HG03354 (cell line): ENCODE measurements at regions not wholly inside any gene's neighbourhood (a gene's known extent, or its start where the extent isn't known, plus 50 kb on each side); places are given as distances from the start of the nearest gene placed in this dataset.

Experiments
- ATAC-seq: cut with Tn5 transposase; IDR thresholded peaks from one replicate; pipeline ENCODE4 v1.9.1; 2021; ENCODE audit warnings: mild to moderate bottlenecking; ENCODE audit not compliant: unreplicated experiment, poor library complexity, severe bottlenecking

DNA sequence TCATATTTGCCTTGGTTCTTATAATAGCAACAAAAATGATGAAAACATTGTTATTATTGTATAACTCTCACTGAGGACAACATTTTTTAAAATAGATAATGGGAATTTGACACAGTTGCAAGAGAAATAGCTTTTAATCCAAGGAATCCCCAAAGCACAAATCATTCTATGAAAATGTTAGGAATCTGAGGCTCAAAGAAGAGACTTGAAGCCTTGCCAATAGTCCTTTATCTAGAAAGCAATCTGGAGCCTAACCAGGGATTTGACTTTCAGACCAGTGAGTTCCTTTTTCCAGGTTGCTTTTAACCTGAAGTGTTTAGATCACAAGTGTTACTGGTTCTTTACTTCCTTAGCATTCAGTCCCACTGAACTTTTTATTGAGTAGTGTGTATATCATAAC is 574.5 kb upstream of the ZEB2 start:
- no peak for ATAC-seq

DNA sequence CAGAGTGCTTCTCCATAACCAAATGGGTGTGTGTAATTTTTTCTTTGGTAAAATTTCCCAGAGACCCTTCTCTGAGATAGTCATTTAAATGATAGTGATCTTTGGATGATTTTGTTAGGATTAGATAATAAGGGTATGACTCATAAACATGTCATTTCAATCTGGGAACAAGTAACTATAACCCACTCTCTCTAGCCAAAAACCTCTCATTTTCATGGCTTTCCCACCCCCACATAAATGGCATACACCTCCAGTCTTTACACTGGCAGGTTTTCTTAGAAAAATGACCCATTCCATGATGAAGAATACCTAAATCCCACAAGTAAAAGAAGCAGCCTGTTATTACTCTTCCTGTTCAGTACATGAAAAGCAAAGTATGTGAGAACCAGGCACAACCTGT is 572.0 kb upstream of the ZEB2 start:
- ATAC-seq, result no peak

DNA sequence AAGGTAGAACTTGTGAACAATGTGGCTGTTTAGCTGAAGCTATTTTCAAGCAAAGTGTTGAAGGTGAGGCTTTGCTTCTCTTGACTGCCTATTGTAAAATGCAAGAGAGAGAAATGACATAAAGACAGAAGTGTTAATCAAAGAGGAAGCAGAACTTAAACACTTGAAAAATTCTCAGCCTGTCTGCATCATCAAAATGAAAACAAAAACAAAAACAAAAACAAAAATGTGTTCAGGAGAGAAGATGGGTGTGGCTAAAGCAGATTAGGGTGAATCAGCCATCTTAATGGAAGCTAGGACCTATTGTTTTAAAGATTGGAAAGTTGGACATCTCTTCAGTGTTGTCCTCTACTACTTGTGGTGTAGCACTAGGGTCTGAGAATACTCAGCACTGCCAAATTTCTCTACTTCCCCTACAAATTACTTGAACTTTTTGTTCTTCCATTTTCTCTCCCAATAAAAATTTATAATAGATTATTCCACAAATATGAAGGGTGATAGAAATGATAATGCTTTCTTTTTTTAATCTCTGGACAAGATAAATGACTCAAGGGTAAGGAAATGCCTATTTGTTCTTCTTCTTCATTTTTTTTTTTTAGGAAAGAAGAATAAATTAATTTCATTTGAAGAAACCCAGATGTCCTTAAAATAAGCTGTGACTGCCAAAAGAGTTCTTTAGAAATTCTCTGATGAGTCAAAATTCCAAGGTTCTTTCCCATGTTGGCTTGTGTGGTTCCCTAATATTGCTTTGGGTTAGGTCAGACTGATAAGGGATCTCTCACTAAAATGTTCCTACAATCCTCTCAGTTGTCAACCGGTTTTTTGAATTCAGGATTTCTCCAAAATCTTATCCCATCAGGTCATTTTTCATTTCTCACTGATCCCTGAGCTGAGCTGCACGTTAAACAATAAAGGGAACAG is 571.2 kb upstream of the ZEB2 start:
- ATAC-seq, result no peak

DNA sequence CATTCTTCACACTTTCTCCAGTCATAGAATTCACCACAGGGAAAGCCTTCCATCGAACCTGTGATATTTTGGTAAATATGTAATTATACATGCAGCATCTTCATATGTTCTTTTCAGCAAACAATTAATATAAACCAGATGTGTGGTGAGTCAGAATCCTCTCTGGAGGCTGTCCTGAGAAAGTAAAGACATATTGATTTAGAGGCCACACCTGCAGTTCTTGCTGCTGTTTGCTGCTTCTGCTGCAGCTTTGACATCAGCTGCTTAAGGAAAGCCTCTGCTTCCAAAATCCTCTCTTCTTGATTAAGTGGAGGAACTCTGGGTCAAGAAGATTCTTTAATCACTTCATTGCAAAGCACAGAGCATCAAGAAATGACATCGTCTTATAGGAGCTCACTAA is 568.8 kb upstream of the ZEB2 start:
- no peak for ATAC-seq

DNA sequence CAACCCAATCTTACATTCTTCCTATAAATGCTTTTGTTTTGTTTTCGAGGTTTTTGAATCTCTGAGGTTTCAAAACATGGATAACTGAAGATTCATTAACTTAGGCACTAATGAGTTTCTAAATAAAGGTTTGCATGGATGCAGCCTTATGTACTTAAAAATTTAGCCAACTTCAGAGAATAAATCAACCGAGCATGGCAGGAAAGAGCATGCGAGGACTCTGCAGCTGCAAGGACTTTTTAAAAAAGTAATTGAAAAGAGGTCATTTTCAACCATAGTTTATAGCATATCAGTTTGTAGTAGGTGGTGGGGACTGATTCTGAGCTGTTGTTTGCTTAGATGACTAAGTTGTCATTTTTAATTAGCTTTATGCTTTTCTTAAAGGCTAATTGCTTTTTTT is 567.0 kb upstream of the ZEB2 start:
- no peak for ATAC-seq

DNA sequence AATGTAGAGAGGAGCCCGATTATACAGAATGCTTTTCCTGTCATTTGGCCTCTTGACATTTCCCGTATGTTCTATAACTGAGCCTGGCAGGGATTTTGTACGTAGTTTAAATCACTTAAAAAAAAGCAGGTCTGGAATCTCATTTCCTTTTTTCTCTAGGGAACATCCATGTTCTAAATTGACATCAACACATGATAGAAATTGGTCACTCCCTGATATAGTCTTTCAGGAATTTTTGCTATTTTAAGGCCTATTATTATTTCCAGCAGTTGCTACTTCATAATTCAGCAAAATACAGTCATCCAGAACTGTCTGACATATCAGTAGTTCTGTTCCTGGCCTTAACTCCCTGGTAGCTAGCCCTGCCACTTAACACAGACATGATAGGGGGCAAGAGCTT is 565.7 kb upstream of the ZEB2 start:
- ATAC-seq, result no peak

DNA sequence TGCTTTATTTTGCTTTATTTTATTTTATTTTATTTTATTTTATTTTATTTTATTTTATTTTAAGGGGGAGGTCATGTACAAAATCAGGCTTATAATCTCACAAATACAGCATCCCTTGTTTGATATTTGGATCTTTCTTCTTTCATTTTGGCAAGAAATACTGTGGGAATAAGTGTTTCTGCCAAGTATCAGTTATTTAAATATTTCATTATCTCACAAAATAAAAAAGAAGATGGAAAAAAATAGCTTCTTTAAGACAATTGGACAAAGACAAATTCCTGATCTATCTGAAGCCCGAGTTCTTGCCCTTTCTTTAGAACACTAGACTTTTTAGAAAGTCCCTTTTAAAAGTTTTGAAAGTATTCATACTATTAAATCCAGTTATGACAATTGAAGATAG is 560.5 kb upstream of the ZEB2 start:
- no peak for ATAC-seq

DNA sequence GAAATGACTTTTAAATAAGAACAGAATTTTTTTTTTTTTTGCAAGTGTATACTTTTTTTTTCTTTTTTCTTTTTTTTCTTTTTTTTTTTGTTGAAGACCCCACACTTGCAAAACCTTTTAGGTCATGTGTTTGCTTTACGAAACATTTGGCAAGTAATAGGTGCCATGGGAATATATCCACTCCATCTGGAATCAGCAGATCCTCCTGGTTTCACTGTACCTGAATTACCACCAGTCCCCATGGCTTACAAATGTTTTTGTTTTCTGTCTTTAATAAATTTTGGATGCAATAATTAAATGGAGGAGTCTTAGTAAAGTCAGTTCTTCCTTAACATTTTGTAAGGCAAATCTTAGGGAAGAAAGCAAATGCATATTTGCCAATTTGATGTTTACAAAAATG is 559.7 kb upstream of the ZEB2 start:
- no peak for ATAC-seq

DNA sequence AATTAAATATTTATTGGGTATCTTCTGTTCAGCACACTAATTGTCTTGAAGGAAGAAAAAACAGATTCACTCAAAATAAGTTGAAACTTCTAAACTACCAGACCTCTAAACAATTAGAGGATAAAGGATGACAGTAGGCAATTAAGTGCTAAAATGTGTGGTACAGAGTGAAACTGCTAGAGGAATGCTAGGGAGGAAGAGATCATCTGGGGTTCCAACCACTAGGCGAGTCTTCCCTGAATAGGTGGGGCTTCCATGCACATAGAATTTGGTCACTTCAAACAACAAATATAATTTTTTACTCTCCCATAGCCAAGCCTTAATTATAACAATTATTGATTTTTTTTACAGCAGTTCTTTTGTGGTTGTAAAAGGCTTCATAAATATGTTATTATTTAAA is 559.0 kb upstream of the ZEB2 start:
- ATAC-seq, result no peak

DNA sequence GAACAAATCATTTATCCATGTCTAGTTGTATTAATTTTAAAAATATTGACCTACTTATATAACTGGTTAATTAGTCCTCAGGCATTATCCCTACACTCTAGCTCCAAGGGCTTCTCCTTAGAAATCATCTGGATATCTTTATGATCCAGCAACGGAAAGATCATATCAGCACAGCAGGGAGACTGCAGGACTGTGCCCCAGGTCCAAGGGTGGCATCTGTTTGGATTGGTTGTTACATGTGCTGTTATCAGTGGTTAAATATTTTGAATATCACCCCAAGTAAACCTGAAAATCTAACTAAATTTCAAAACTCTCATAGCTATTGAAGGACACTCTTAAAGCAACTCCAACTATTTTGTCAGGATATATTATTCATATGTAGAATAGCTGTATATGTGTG is 556.2 kb upstream of the ZEB2 start:
- ATAC-seq, result no peak

DNA sequence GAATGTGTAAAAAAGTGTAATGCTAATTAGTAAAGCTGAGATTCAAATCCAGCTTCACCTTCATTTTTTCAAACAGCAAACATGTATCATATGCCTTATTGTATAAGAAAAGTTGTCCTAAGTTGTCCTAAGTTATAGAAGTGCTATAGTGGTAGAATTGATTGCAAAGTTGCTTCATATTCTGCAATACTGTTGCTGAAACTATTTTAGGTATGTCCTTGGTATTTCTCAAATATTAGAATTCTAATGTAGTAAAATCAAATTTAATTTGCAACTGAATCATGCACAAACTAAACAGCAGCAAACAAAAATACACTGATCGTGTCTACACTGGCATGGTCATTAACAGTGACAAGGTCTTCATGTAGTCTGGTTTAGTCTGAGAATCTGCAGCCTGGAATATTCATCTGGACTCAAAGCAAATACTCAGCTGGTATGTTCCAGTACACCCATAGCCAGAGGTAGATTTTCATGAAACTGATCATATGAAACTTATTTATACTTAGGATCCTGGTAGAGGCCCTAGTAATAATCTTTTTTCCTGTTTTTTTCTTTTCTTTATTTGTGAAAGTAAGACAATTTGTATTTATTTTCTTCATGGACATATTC is 555.6 kb upstream of the ZEB2 start:
- no peak for ATAC-seq

DNA sequence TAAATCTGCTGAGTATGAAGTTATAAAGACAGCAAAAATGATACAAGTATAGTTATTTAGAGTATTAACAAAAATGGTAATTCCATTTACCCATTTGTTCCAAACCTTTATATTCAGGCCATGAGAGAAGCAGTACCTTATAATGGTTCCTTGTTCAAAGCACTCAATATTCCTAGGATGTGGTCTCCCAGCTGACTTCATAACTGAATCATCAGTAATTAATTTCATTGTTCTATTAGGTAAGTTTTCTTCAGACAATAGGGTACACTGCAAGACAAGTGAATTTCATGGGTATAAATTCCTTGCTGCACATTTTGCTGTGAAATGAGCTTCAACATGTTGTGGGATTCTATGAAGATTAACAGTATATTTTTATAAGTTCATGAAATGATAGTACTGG is 550.8 kb upstream of the ZEB2 start:
- ATAC-seq, result no peak

DNA sequence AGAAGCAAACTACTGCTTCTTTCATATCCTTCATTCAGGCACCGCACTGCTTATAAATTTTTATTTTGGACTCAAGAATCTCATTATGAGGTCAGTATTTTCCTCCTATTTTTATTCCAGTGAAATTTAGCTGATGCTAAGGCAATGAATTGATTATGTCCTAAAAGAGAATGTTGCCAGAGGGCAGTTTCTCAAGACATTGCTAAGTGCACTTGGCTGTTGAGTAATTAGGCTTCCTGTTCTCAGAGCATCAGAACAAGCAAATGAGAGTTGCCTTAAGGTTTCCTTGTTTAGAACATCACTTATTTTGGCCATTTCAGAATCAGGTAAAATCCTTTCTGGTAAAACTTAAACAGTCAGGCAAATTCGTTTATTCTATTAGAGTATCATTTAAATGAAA is 548.6 kb upstream of the ZEB2 start:
- ATAC-seq, result no peak

DNA sequence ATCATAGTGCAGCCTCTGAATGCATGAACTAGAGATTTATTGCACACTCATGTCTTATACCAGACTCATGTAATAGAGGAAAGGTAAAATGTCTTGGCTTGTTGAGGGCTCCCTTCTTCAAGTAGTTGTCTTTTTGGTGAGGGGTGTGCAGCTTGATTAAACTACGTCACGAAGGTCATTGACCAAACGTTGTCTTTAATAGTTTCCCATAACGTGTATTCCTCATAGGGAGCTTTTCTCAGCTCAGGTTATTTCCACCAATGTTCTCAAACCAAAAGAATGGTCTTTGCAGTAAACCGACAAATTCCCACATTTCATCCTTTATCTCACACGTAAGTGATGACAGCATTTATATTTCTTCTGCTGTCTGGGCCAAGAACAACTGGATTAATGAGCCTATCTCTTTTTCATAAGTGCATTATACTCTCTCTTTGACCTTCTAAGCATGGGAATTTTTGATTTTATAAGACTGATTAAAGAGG is 547.7 kb upstream of the ZEB2 start:
- no peak for ATAC-seq

DNA sequence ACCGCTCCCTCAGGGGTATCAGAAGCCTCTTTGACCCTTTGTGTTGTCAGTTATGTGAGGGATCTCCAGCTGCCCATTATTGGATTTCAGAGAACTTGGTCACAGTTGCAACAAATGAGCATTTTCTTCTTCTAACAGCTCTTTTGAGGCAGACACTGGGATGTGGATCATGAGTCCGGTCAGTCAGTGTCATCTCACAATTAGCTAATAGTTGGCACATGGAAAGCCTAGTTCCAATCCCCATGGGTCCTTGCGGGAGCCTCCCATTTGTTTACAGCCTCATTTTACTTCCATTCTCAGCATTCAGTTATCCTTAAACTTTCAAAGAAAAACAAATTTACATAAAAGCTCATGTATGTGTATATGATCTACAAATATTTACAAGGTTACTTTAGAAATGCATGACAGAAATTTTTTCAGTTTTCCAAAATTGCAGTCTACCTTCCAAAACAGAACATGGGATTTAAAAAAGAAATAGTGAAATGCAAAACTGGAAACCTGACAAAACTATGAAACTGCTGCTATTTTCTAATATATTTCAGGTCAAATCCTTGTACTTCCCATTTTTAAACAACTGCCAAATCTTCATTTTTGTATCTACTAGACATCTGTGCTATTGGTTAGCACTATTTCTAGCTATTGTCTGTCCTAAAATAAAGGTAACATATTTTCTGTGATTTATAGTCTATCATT is 547.1 kb upstream of the ZEB2 start:
- ATAC-seq, result no peak

DNA sequence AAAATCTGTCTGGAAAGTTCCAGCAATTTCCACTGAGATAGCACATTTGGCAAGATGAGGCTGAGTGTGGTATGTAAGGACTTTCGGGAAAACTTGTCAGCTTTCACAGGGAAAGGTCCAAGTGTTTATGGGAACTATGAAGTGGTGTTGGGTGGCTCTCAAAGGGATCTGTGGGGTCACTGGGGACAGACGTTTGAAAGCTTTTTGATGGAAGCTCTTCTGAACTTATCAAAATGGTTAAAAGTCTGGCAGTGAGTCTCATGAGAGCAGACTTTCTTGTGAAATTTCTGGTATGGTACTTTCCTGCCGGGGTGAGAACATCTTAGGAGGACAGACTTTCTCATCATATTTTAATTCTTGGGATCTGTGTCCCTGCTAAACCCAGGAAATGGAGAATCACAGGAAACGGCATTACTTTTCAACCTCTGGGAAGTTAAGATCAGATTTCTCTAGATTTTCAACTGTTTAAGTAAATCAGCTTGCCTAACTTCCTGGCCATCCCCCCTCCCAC is 546.3 kb upstream of the ZEB2 start:
- ATAC-seq, result no peak

DNA sequence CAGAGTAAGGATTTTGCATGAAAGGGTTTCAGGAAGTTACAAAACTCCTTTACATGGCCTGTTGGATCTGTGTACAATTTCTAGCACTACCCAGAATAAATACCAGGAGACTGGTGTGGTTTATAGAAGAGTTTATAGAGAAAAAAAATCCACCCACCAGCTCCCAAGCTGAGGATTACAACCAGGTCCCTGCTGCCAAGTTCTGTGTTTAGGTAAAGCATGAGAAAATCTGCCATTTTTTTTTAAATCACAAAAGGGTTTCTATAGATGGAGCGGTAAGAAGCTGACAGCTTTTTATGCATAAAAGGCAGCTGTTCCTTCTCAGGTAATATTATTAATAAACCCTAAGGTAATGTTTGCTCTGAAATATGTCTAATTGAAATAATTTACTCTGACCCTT is 545.4 kb upstream of the ZEB2 start:
- ATAC-seq, result no peak

DNA sequence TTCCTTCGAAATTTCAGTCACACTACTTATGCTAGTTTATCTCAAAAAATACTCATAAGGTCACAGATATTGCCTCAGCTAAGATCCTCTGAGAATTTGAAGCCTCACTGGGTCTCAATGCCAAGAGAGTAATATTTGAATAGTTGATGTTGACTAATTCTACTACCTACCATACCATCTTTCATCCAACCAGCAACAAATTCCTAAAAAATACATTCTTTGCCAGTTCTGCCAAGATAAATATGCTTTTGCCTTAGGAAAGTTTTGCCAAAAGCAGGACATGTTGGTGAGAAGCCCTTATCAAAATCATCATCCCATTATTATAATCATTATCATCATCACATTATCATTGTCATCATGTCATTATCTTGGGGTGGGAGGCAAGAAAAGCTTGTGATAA is 544.6 kb upstream of the ZEB2 start:
- no peak for ATAC-seq

DNA sequence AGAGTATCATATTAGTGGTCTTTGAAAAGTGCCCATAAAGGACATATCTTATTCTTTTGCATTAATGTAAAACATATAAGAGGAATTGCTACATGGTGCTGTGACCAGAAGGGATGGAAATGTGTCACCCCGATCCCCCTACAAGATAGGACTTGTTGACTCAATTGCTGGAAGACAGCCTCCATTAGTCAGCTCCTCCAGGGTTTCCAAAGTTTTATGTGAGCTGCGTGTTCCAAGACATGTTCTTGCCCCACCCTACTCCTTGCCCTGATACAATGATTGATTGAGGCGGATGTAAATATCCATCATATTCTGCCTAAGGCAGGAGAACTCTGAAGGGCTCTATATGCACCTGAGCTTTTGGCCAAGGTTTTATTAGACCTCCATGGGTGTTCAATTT is 541.0 kb upstream of the ZEB2 start:
- no peak for ATAC-seq

DNA sequence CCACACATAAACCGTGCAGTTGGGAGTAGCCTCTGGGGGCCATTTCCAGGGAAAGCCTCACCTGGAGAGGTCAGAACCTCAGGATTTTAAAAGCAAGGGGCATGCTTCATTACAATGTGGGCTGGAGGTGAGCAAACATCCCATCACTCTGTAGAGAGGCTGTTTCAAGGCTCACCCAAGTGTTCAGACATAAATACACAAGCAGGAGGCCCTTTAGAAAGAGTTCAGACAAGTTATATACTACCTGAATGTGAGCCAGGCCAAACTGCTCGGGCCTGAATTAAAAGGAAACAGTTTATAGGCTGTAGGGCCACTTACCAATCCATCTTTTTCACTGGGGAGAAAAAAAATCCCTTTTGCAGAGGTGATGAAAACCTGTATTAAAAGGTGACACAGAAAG is 540.0 kb upstream of the ZEB2 start:
- no peak for ATAC-seq

DNA sequence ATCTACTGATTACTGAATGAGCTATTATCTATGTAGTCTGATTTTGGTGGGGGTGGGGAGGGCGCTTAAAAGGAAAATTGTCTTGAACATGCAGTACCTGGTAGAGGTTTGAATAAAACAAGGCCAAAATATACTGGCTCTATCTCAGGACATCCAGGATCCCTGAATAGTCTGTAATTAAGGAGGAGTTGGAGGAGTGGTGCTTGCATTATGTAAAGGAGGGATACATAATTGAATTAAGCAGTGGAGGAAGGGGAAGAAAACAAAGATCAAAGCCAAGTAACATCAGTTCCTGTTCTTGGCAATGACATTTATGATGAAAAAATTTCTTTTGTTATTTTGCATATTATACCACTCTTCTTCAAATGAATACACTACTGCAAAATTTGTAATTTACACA is 539.4 kb upstream of the ZEB2 start:
- no peak for ATAC-seq
